ENCODE measurements at regions not wholly inside any gene's neighbourhood (a gene's known extent, or its start where the extent isn't known, plus 50 kb on each side); places are given as distances from the start of the nearest gene placed in this dataset.

DNA sequence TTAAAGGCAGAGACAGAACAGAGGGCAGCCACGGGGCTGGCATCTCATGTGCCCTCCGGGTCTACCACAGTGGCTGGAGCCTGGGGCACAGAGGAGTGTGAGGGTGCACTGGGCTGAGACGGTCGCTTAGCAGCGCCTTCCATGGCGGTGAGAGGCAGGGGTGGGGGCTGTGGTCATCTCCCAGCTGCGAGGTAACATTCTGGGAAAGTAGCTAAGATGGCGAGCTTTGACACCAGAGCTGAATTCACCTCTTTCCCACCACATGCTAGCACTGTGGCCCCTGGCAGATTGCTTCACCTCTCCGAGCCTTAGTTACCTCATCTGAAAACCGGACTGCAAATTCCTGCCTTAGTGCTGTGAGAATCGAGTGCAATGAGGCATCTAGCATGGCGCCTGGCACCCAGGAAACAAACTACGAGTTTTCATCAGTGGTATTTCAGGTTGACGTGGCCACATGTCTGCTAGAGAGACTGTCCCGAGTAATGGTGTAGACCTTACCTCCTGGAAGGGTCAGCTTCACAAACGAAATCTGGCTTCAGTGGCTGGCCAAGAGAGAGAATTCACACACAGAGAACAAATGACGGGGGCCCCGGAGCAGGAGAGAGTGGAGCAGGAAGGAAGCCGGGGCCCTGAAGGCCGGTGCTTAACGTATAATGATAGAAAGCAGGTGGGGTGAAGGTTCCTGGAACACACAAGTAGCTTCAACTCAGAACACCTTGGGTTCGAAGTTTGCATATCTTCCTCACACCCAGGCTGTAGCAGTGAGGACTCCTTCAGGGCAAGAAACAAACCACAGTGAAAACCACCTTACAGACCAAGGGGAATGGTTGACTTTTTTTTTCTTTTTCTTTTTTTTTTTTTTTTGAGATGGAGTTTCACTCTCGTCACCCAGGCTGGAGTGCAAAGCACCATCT is 63.9 kb upstream of the RPH3AL start:
- ATAC-seq (no peak), DNase-seq (ENCODE audit: low spot score) (no peak)
- intact Hi-C loops (cut with DNase I): no loop called here

DNA sequence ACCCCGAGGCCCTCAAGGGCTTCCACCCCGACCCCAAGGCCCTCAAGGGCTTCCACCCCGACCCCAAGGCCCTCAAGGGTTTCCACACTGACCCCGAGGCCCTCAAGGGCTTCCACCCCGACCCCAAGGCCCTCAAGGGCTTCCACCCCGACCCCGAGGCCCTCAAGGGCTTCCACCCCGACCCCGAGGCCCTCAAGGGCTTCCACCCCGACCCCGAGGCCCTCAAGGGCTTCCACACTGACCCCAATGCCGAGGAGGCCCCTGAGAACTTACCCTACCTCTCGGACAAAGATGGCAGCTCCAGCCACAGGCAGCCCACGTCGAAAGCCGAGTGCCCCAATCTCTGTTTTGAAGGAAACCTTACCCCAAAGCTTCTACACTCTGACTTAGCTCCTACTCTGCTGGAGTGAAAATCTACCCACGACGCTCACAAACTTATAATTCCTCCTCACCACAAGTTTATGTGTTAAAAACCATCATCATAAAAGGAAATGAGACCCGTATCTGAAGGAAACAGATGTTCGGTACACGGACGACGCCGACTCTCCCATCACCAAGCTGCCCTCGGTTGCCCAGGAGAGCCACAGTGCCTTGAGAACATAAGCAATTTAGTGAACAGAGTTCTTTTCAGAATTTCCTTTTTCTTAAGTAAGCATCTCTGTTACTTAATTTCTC is 61.2 kb upstream of the RPH3AL start:
- ATAC-seq (no peak), DNase-seq (ENCODE audit: low spot score) (no peak)
- intact Hi-C loops (cut with DNase I): no loop called here

- no peak for DNase-seq (ENCODE audit: low spot score)
- no peak for ATAC-seq
- intact Hi-C loops (cut with DNase I): no loop called here
Observed at GRCh38 chr17:413016-413350, 60.4 kb upstream of the RPH3AL start.

- intact Hi-C loops (cut with DNase I): no loop called here
- ATAC-seq (no peak), DNase-seq (ENCODE audit: low spot score) (peak; percentile 70)
Observed at GRCh38 chr17:412211-413015, 59.8 kb upstream of the RPH3AL start.

- intact Hi-C loops (cut with DNase I): no loop called here
- ATAC-seq (no peak), DNase-seq (ENCODE audit: low spot score) (no peak)
Observed at GRCh38 chr17:411421-412120, 59.0 kb upstream of the RPH3AL start.

- ATAC-seq: peak; percentile 1
- intact Hi-C loops (cut with DNase I): no loop called here
- DNase-seq (ENCODE audit: low spot score): no peak
Observed at GRCh38 chr17:410543-411401, 58.2 kb upstream of the RPH3AL start.

- intact Hi-C loops (cut with DNase I): no loop called here
- ATAC-seq: peak; percentile 98
- peak; percentile 100 for DNase-seq (ENCODE audit: low spot score)
Observed at GRCh38 chr17:409848-410542, 57.4 kb upstream of the RPH3AL start.

GRCh38 chr17:409308-409847 is 56.8 kb upstream of the RPH3AL start:
- intact Hi-C loops (cut with DNase I): no loop called here
- DNase-seq (ENCODE audit: low spot score): no peak
- ATAC-seq: peak; percentile 0

- intact Hi-C loops (cut with DNase I): no loop called here
- ATAC-seq (no peak), DNase-seq (ENCODE audit: low spot score) (no peak)
Observed at GRCh38 chr17:404703-405102, 52.1 kb upstream of the RPH3AL start.
